Fibroblast of lung (primary cell): ENCODE measurements at regions not wholly inside any gene's neighbourhood (a gene's known extent, or its start where the extent isn't known, plus 50 kb on each side); places are given as distances from the start of the nearest gene placed in this dataset.

Experiments used
- DNase-seq, 2 donors: peaks; one replicate each; pipeline versions ENCODE4 v3.0.0 to v3.0.0-alpha.2; 2010; ENCODE audit warnings: low read depth in 2 of 2
- H2AFZ ChIP-seq: 2 replicates; pipeline ENCODE4 v1.5.1; 2012; ENCODE audit warnings: low read length, control low read depth, inconsistent platforms
- H3K27ac ChIP-seq: 2 replicates; pipeline ENCODE4 v1.5.1; 2011; ENCODE audit warnings: low read length, control low read depth; ENCODE audit not compliant: insufficient read depth
- H3K27me3 ChIP-seq: 2 replicates; pipeline ENCODE4 v1.5.1; 2011; ENCODE audit warnings: mild to moderate bottlenecking, low read length; ENCODE audit not compliant: control insufficient read depth, insufficient read depth
- H3K36me3 ChIP-seq: 2 replicates; pipeline ENCODE4 v1.5.1; 2011; ENCODE audit warnings: low read length; ENCODE audit not compliant: control insufficient read depth, insufficient read depth
- H3K4me1 ChIP-seq: 2 replicates; pipeline ENCODE4 v1.5.1; 2011; ENCODE audit warnings: low read length; ENCODE audit not compliant: control insufficient read depth, insufficient read depth; ENCODE audit errors: extremely low read depth
- H3K4me2 ChIP-seq: 2 replicates; pipeline ENCODE4 v1.5.1; 2011; ENCODE audit warnings: low read length, control low read depth; ENCODE audit not compliant: insufficient read depth; ENCODE audit errors: extremely low read depth
- H3K4me3 ChIP-seq, 4 experiments: fragments of 200-600 bp in 1 of 4; sonication (generic) in 1 of 4; replicated peaks in 1 of 4; 2 replicates each; pipeline ENCODE4 v1.5.1; 2011 to 2016; ENCODE audit warnings: low read length in 4 of 4, low read depth in 3 of 4, mild to moderate bottlenecking in 3 of 4, control low read depth in 2 of 4, inconsistent platforms in 1 of 4, mixed read lengths in 1 of 4; ENCODE audit not compliant: insufficient read depth in 1 of 4; ENCODE audit errors: control extremely low read depth in 1 of 4
- H3K79me2 ChIP-seq: 2 replicates; pipeline ENCODE4 v1.5.1; 2012; ENCODE audit warnings: mild to moderate bottlenecking, low read length, inconsistent platforms; ENCODE audit not compliant: control insufficient read depth, insufficient read depth
- H3K9ac ChIP-seq: 2 replicates; pipeline ENCODE4 v1.5.1; 2011; ENCODE audit warnings: mild to moderate bottlenecking, low read length, control low read depth; ENCODE audit not compliant: insufficient read depth
- H3K9me3 ChIP-seq: 2 replicates; pipeline ENCODE4 v1.5.1; 2012; ENCODE audit warnings: low read depth, low read length; ENCODE audit not compliant: control insufficient read depth, insufficient read depth
- H4K20me1 ChIP-seq: 2 replicates; pipeline ENCODE4 v1.5.1; 2011; ENCODE audit warnings: low read length; ENCODE audit not compliant: control insufficient read depth, insufficient read depth; ENCODE audit errors: extremely low read depth
- EZH2 ChIP-seq: IDR thresholded peaks from 2 replicates; pipeline ENCODE4 v1.5.1; 2012; ENCODE audit warnings: low read length, control low read depth, mild to moderate bottlenecking; ENCODE audit errors: missing control alignments
- TF ChIP-seq, protein P1 (sequence below), 2 donors: IDR thresholded peaks in 1 of 2; conservative IDR thresholded peaks in 1 of 2; 1 replicate in 1 of 2; 2 replicates in 1 of 2; pipeline ENCODE4 v1.5.1; 2011 to 2012; ENCODE audit warnings: low read length in 2 of 2, control low read depth in 1 of 2, inconsistent platforms in 1 of 2, low read depth in 1 of 2, mild to moderate bottlenecking in 1 of 2

DNA sequence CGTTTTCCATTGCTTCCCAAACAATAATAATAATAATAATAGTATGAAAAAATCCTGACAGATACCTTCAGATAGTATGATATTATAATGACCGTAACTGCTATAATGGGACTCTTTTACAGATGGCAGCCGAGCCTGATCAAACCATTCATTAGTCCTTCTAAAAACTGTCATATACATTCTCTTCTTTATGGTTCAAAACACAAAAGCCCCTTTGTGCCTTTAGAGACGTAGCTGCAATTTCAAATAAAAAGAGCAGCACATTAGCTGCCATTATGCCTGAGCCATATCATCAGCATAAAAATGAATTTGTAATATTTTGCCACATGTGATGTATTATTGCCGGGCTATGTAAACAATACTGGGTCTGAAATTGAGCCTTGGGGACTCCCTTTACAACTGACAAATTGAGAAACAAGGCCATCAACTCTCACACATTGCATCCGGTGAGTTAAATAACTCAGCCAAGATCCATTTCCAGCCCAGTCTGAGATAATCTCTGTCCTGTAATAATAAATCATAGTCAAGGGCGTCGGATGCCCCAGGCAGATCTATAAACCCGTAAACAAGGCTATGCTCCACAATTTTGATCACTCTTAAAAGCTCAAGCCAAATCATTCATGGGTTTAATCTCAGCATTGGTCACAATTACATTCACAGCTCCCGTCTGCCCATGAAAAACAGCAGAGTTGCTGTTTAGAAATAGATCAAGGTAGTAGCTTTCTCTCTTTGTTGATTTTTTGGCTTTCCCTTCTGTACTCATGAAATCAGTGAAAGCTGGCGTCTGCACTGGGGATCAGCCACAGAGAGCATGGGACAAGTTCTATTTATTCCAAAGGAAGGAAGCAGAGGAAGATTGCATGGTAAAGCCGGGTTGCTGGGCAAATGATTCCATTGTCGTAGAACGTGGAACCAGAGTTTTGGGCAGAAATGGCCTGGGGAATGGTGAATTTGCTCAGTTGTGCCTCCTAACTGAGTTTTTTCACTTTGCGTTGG, 150.1 kb upstream of the BMPER start:
- Histone ChIP-seq H3K36me3 (no peaks in the 10 kb centered on the region), H4K20me1 (no peaks in the 10 kb centered on the region), H3K27ac (no peak overlapping the region), H3K4me3 (no peak overlapping the region), H2AFZ (no peak overlapping the region), H3K9me3 (no peaks in the 10 kb centered on the region), H3K4me2 (no peak overlapping the region), H3K9ac (no peak overlapping the region), H3K4me1 (peaks cover 9% of the 10 kb centered on the region), H3K79me2 (no peaks in the 10 kb centered on the region), H3K27me3 (no peaks in the 10 kb centered on the region)
- DNase-seq = no peak
- no peak for TF ChIP-seq EZH2
- TF ChIP-seq, protein P1, sequence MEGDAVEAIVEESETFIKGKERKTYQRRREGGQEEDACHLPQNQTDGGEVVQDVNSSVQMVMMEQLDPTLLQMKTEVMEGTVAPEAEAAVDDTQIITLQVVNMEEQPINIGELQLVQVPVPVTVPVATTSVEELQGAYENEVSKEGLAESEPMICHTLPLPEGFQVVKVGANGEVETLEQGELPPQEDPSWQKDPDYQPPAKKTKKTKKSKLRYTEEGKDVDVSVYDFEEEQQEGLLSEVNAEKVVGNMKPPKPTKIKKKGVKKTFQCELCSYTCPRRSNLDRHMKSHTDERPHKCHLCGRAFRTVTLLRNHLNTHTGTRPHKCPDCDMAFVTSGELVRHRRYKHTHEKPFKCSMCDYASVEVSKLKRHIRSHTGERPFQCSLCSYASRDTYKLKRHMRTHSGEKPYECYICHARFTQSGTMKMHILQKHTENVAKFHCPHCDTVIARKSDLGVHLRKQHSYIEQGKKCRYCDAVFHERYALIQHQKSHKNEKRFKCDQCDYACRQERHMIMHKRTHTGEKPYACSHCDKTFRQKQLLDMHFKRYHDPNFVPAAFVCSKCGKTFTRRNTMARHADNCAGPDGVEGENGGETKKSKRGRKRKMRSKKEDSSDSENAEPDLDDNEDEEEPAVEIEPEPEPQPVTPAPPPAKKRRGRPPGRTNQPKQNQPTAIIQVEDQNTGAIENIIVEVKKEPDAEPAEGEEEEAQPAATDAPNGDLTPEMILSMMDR (conservative IDR thresholded peaks at IDR 0.05 in 1 of 2, IDR thresholded peaks at IDR 0.05 in 1 of 2; ENCODE audit: low read depth in 1 of 2, low read length in 2 of 2) = no peak

DNA sequence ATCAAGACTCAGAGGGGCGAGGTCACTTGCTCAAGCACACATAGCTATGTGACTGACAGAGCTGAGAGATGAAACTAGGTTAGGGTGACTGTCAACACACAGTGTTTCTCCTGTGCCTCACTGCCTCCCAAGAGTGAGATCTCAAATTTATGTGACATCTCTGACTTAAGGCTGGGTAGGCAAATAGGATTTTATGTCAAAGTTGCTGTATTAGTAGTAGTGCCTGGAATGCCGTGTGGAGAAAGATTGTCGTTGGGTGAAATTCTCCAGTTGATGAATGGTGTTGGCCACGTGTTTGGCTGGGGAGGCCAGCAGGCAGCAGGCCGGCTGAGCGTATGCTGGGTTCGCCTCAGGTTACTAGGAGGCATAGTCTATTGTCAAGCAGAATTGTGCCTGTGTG, 148.3 kb upstream of the BMPER start:
- DNase-seq = peak; percentile 76 to 89
- Histone ChIP-seq H3K9me3 (no peaks in the 10 kb centered on the region), H3K36me3 (no peaks in the 10 kb centered on the region), H4K20me1 (no peaks in the 10 kb centered on the region), H2AFZ (no peak overlapping the region), H3K27ac (no peak overlapping the region), H3K27me3 (no peaks in the 10 kb centered on the region), H3K4me3 (no peak overlapping the region), H3K4me2 (no peak overlapping the region), H3K9ac (no peak overlapping the region), H3K4me1 (peaks cover 9% of the 10 kb centered on the region), H3K79me2 (no peaks in the 10 kb centered on the region)
- no peak for TF ChIP-seq EZH2
- TF ChIP-seq, protein P1 (conservative IDR thresholded peaks at IDR 0.05 in 1 of 2, IDR thresholded peaks at IDR 0.05 in 1 of 2; ENCODE audit: low read depth in 1 of 2, low read length in 2 of 2) = no peak

- H3K36me3 ChIP-seq = no peaks in the 10 kb centered on the region
- no peak overlapping the region for H3K4me2 ChIP-seq
- no peak overlapping the region for H3K4me3 ChIP-seq
- H3K9me3 ChIP-seq = no peaks in the 10 kb centered on the region
- H2AFZ ChIP-seq = no peak overlapping the region
- TF ChIP-seq EZH2 = no peak
- TF ChIP-seq, protein P1 (conservative IDR thresholded peaks at IDR 0.05 in 1 of 2, IDR thresholded peaks at IDR 0.05 in 1 of 2; ENCODE audit: low read depth in 1 of 2, low read length in 2 of 2) = peak; percentile 27 to 52
- H3K79me2 ChIP-seq = no peaks in the 10 kb centered on the region
- H3K27me3 ChIP-seq = no peaks in the 10 kb centered on the region
- peaks cover 9% of the 10 kb centered on the region for H3K4me1 ChIP-seq
- H3K27ac ChIP-seq = no peak overlapping the region
- no peaks in the 10 kb centered on the region for H4K20me1 ChIP-seq
- no peak overlapping the region for H3K9ac ChIP-seq
- peak; percentile 35 to 67 for DNase-seq
Measured at GRCh38 chr7:33757563-33758165, 147.7 kb upstream of the BMPER start.
